ENCODE measurements at regions not wholly inside any gene's neighbourhood (a gene's known extent, or its start where the extent isn't known, plus 50 kb on each side); places are given as distances from the start of the nearest gene placed in this dataset.
"Not testable (repeated sequence)": the region's sequence is repeated elsewhere in the genome, so short reads cannot be mapped to it uniquely, and the experiment has no call there.

DNA sequence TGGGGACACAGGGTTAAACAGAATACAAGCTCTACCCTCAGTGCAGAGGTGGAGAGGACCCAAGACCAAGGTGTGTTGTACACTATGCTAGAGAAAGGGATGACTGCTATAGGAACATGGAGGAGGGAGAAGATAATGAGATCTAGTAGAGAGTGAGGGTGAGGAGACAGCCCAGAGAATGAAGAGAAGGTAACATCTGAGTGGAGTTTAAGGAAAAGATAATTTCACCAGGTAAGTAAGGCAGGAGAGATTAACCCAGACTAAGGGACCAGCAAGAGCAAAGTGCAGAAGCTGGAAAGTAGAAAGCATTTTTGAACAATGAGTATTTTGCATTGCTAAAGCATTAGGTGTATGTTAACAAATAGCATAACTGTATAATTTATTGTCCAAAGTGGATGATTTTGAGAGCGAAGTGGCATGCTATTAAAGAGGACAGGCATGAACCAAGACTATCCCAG is 128.8 kb downstream of the RASSF10 start:
- no peak for FAIRE-seq

DNA sequence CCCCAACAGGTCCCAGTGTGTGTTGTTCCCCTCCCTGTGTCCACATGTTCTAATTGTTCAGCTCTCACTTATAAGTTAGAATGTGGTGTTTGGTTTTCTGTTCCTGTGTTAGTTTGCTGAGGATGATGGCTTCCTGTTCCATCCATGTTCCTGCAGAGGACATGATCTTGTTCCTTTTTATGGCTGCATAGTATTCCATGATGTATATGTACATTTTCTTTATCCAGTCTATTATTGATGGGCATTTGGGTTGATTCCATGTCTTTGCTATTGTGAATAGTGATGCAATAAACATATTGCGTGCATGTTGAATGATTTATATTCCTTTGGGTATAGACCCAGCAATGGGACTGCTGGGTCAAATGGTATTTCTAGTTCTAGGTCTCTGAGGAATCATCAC is 130.0 kb downstream of the RASSF10 start:
- FAIRE-seq = not testable (repeated sequence)

DNA sequence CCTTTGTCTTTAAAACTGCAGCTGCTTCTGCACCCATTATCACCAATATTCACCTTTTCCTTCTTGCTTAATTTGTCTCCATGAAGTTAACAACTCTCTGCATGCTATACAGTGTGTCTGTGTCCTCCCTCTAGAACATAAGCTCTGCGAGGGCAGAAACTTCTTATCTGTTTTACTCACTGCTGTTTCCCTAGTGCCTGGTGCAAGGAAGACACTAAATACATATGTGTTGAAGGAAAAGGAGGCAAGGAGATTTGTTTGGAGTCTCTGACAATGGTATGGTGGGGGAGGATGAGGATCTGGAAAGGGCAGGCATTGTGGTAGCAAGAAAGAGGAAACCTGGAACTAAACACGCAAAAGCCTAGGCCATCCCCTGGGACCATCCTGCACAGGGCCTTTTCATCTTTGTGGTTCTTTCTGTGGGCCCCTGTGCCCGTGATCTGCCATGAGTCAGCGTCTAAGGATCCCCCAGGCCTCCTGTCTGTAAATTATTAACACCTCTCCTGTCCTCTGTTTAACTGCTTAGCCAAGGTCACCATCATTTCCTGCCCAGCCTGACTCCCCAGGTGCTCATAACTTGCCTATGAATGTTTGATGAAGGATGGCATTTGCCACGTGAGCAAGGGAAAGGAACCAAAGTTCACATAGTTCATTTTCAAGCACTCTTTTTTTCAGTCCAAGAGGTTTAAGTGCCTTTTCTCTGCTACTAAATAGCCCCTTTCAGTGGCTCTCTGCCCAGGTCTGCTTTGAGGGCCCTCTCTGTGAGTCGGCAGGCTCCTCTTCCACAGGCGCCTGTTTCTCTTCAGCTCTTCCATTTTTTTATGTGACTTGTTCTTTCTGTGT is 131.1 kb downstream of the RASSF10 start:
- no peak for FAIRE-seq

DNA sequence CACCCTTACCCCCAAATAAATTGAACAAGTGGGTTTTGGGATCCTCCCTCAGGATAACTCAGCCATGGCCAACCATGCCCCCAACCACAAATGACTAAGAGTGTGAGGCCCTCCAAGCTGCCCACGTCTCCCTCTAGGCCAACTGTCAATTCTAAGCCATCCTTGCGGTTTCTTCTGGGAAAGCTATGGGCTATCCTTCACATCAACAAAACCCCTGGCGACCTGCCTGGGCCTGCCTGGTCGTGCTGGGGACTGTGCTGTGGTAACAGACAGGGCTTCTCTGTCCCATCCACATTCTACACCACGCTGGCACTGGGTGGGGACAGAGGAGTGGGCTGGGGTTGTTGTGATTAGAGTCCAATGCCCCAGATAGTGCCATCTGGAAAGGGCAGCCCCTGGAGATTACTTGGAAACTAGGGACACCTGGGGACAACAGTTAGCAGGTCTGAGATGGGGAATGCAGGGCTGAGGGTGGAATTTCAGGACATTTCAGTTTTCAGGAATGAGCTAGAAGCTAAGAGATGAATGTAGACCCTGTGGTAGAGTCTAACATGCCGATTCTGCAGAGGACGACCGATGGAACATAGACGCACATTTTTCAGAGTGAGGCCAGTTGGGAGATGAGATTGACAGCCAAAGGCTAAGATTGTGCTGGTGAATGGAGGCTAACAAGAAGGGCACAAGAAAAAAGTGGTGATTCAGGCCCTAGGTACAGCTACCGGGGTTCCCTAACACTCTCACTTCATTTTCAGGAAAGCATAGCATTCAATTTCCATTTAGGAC is 131.9 kb downstream of the RASSF10 start:
- FAIRE-seq = no peak

DNA sequence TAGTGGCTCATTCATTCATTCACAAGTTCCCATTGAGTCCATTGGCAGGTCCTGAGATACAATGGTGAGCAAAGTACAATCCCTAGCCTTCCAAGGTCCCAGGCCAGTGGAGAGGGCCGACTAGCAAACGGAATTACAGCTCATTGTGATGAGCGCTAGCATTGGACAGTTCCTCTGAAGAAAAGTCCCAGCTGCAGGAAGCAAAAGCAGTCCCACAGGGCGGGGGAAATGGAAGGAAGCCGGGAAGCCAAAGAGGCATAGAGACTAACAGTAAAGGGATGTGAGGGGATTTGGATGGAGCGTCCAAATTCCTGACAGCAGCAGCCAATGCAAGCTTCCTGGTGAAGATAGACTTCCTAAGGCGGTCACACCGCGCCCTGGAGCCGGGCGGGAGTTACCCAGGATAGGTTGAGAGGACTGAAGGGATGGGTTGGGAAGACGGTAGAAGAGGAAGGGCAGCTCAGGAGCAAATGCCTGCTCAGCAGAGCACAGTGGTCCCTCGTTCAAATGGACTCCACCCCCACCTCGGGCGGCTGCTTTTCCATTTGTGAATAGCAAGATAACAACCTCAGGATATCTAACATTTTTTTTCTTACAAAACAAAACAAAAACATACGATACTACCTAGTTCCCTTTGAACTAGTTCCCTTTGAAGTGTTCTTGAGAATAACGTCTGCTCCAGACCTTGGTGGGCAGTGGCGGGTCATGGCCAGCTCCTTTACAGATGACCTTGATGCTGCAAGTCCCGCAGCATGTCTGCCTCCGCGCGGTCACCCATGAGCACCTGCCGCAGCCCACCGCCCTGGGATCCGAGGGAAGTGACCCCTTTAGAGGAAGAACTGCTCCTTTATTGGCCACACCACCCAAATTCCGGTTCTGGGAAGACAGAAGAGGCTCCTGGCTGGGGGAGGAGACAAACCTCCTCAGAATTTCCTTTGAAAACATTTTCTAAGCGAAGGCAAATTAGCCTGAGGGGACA is 132.9 kb downstream of the RASSF10 start:
- FAIRE-seq = no peak

DNA sequence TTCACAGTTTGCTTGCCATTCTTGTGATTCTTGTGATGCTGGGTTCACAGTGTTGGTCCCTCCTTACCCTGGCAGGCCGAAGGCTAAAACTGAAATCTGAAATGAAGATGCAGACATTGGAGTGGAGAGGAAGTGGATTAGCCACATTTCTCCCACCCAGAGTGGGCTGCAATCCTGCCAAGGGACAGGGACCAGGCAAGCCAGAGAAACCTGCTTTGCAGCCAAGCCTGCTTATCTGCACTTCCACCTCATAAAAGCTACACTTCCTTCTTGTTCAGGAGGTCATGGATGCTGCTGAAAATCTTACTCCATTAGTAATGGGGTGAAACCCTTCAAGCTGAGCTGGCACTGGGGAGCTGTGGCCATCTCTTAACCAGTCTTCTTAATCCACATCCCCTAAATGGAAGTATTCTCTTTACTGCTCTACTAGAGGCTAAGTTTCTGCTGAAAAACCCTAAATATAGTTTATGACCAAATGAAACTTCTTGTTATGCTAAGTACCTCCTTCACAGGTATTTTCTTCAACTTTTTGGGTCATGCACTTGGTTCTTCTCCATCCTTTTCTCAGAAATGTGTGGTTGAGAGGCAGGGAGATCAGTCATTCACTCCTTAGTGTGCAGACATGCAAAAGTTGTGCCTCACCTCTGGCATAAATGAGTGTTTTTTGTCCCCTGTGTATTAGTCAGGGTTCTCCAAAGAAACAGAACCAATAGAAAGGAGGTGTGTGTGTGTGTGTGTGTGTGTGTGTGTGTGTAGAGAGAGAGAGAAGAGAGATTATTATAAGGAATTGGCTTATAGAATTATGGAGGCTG is 133.9 kb upstream of the BMAL1 start:
- no peak for FAIRE-seq

DNA sequence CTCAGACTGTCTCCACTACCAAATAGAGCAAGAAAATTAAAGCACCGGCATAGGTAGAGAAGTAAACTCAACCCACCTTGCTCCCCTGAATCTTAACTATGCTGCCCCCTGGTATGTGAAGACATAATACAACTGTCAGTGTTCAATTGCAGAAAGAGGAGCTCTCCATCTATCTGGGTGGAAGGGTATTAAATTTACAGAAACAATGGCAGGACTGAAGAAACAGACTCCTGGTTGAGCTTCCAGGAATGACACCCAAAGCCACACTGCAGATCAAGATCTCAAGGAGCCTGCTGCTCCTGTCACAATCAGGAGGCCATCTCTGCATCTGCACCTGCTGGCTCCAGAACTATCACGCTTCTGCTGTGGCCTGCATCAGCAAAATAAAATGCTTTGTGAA is 132.1 kb upstream of the BMAL1 start:
- no peak for FAIRE-seq

DNA sequence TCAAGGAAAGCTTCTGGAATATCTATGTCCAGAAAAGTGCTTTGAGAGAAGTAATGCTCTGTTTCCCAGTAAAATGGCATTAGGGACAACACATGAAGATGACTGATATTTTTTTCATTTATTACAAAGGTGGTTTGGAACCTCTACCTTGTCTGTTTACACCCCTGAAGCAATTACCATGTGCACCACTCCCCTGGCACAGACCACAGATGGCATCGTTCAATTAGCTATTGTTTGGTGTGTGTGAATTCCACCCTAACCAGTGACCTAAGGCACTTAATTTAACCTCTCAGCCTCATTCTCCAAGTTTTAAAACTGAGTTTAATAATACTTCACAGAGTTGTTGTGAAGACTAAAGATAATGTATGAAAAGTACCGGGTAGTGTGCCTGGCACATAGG is 127.6 kb upstream of the BMAL1 start:
- FAIRE-seq = no peak

DNA sequence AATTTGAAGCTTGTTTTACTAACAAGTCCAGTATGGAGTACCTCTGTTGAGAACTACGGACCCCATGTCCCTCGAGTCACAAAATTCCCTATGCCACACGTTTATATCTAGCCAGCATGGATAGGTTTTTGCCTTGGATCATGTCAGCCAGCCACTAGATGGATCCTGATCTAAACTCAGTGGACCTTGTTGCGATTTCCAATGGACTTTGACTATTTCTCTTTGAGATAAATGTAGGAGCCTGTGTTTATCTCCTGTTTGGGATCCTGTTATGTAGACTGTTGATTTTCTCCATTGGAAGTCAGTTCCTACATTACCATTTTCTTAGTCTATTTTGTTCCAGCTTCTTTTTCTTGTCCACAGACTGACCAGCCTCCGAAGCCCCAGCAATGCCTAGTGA is 127.1 kb upstream of the BMAL1 start:
- FAIRE-seq = no peak

DNA sequence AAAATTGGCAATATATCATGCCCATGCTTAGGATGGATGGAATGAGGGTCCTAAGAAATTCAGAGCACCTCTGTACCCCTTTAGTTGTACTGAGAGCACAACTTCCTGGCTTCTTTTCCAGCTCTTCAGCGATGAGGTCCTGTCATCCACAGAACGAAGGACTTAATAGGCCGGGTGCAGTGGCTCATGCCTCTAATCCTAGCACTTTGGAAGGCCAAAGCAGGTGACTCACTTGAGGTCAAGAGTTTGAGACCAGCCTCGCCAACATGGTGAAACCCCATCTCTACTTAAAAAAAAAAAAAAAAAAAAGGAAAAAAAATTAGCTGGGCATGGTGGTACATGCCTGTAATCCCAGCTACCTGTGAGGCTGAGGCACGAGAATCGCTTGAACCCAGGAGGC is 125.3 kb upstream of the BMAL1 start:
- FAIRE-seq = no peak

DNA sequence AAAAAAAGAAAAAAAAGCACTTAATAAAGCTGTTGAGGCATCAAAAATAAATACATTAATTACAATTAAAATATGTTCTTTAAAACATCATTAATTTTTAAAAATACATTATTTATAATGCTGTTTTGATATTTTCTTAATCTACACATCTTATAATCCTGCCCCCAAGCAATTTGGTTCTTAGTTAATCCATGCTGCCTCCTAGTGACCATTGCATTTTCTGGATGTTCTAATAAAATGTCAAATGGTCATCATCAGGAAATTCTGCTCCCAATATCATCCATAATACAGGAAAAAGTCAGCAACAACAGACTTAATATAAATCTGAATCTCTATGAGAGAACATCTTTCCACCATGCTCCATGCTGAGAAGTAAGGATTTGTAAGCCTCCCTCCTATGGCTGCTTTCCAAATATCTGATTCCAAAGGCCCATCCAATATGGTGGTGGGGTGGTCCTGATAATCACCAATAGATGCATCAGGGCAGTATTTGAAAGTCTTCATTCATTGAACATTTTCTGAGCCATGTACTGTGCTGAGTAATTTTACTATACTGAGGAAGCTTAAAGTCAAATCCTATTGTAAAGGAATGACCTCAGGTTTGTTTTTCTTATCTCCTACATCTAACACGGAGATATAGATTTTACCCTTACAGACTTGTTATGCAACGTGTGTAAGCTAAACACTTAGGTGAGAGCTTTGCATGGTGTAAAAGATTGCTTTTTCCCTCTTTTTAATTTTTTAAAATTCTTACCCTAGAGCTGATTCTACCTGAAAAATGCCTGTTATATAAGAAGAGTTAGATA is 124.7 kb upstream of the BMAL1 start:
- peak; percentile 94 for FAIRE-seq

DNA sequence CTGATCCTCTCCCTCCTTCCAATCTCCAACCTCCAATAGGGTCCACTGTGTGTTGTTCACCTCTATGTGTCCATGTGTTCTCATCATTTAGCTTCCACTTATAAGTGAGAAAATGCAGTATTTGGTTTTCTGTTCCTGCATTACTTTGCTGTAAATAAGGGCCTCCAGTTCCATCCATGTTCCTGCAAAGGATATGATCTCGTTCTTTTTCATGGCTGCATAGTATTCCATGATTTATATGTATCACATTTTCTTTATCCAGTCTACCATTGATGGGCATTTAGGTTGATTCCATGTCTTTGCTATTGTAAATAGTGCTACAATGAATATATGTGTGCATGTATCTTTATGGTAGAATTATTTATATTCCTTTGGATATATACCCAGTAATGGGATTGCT is 123.2 kb upstream of the BMAL1 start:
- FAIRE-seq = not testable (repeated sequence)

DNA sequence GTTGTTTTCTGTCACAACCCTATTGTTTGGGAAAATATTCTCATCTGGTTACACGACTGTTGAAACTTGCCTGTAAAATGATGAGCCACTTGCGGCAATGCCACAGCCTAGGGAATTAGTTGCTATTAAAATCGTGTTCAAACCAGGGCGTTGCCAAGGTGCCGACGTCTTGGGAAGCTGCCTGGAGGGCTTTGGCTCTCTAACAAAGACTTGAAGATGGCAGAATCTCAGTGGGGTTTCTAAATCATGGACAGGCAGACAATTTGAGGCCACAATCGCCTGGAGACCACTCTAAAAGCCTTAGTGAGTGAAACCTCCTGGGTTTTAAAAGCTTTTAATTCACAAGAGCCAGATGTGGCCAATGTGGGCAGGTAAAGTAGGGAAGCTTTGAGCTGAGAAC is 117.2 kb upstream of the BMAL1 start:
- FAIRE-seq = no peak

DNA sequence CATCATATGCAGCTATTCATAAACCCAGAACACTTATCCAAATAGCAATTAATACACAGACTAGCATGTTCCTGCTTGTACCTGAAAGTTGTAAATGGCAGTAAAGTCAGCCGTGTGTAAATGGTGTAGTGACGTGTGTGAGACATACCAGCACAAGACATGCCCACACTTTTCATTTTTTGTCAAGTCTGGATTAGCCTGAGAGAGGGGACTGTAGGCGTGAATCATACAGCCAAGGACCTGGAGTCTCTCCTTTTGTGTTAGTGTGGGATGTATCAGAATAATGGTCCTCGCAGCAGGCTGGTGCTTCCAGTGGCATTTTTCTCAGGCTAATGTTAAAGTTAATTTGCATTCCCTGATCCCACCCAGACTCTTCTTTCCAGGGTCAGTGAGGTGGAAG is 116.8 kb upstream of the BMAL1 start:
- no peak for FAIRE-seq

DNA sequence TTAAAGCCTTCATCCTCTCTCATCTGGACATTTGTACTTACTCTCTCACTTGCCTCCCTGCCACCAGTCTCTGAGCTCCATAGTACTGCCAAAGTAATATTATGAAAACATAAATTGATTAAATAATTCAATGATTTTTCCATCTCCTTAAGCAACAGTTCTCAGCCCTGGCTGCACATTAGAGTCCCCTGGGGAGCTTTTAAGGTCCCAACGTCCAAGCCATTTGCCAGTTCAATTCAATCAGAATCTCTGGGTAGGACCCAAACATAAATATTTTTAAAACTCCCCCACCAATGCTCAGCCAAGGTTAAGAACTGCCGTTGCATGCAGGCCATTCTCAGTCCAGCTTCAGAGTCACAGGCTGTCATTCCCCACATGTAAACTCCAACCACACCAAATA is 114.4 kb upstream of the BMAL1 start:
- FAIRE-seq = no peak

DNA sequence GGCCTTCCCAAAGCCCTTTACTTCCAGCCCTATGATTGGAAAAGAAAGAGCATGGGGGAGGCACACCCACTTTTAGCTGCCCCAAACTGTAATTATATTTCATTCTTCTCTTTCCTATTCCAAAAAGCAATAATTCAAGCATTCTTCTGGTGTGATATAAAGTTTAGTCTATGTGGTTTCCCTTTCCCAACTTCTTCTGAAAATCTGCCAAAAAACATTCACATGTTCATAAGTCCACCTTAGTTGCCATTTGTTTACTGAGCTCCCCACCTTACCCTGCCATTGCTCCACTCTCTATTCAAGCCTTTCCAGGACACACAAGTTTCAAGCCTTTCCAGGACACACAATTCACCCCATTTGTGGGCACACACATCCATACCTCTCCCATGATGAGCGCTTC is 111.6 kb upstream of the BMAL1 start:
- no peak for FAIRE-seq

DNA sequence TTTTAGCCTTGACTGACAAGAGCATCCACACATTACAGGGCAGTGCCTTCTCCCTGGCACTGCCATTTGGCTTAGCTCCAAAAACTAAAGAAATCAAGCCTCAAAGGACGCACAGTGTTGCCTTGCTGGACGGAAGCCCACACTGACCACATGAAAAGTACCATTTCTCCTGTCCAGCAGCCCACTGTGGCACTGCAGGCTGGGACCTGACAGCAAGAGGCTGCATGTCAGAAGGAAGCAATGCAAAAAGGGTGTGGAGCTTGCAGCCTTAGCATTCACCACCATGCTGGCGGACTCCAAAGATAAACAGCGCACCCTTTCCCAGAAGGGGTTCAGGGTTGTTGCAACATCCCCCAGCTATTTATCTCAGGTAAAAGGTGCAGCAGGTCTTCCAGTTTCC is 109.3 kb upstream of the BMAL1 start:
- FAIRE-seq = no peak

DNA sequence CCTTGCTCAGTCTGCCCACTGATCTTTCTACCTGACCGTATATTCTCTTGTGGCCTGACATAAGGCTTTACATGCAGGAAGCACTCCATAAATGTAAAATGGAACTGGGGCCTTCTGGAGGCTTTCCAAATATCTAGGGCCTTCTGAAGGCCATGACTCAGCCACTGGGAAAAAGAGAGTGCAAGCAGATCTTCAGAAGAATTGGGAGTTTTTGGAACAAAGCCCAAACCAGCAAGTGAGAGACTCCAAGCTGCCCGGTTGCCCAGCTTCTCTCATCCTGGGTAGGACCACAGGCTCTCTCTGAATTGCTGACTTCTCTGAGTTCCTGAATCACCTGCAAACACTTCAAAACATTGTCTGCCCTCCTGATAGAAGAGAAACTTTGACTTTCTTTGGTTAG is 107.9 kb upstream of the BMAL1 start:
- no peak for FAIRE-seq

DNA sequence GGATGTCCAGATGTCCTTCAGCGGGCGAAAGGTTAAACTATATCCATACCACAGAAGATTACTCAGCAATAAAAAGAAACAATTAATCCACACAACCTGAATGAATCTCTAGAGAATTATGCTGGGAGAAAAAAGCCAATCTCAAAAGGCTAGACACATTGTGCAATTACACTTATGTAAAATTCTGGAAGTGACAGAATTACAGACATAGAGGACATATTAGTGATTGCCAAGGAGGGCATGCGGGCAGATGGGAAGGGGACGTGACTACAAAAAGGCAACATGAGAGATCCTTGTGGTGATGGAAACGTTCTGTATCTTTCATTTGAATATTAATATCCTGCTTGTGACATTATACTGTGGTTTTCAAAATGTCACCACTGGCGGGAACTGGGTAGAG is 103.5 kb upstream of the BMAL1 start:
- FAIRE-seq = no peak

DNA sequence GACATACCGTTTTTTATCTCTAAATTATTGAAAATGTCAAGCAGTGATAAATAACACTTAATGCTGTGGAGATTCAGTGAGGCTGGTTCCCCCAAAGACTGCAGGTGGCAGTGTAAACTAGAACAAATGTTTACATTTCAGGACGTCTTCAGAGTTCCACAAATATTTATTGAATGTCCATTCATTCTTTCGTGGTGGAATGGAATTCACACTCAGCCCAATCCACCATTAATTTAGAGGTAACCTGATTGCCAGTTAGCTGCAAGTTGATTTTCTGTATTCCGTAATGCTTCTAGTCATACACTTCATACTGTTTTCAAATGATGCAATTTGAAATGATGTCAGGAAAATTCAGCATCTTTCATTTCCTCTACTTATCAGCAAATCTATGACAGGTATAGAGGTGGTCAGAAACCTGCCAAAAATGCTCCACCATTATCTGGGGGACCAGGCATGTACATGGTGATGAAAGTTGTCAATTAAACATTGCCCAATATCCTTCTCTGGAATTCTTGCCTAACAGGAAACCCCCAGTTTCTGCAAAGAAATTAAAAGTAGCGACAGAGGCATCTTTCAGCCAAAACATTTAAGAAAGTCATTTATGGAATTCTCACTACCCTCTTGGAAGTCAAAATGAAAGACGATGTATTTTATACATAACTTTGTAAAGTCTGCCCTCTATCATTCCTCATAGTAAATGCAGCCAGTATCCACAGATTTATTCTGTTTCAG is 94.3 kb upstream of the BMAL1 start:
- peak; percentile 97 for FAIRE-seq

DNA sequence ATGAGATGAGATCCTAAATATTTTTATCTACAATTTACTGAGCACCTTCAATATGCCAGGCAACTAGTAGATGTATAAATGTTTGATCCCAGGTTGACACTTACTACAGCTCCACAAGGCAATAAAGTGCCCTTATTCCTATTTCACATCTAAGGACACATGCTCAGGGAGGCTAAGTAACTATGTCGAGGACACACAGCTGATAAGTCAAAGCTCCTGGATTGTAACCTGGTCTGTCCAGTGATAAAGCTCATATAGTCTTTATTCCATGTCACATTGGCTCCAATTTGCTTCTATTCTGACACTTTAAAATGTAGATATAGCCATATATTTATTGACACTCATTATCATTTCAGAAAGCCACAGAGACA is 93.8 kb upstream of the BMAL1 start:
- no peak for FAIRE-seq

All from A204.1 (cell line).